HS-5 (cell line): ENCODE measurements at regions not wholly inside any gene's neighbourhood (a gene's known extent, or its start where the extent isn't known, plus 50 kb on each side); places are given as distances from the start of the nearest gene placed in this dataset.

Source experiments
- DNase-seq: peaks from one replicate; pipeline ENCODE4 v3.0.0-alpha.2; 2012; ENCODE audit warnings: low read depth

DNA sequence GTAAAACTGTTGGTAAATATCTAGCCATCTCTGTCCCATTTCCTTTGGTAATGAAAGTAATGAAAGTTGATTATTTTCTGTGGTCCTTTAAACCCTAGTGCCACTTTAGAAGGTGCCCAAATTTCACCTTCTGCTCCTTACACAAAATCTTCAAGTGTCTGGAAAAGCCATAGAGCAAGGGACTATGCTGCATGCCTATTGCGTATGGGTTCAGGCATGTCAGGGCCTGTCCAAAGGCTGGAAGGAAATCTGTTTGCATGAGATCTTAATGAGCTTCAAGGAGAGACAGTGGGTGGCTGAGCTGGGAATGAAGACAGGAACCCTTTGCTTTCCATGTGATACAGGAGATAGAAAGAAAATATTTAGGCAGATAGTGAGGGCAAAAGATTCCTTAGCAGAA lies 66.6 kb upstream of the CCN6 start:
- no peak for DNase-seq

- DNase-seq, result no peak
Observed at GRCh38 chr6:111988926-111989325, 65.0 kb upstream of the CCN6 start.

DNA sequence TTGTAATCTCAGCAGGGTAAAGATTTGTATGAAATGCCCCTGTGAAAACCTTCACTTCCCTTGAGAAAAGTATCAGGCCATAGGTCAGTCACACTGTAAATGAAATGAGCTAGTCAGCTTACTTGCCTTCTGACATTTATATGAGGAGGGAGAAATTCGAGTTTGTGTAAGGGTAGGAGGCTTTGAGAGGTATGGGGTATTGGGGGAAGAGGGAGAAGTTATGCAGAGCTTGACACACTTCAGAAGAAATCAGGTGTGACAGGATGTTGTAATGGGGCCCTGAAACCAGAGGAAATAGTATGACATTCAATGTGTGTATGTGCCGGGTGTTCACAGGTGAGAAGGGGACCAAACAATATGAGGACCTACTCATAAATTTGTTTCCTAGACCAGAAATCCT lies 64.2 kb upstream of the CCN6 start:
- no peak for DNase-seq

GRCh38 chr6:111990214-111990613 lies 63.7 kb upstream of the CCN6 start:
- no peak for DNase-seq

GRCh38 chr6:111992851-111993250 lies 61.1 kb upstream of the CCN6 start:
- DNase-seq, result no peak

DNA sequence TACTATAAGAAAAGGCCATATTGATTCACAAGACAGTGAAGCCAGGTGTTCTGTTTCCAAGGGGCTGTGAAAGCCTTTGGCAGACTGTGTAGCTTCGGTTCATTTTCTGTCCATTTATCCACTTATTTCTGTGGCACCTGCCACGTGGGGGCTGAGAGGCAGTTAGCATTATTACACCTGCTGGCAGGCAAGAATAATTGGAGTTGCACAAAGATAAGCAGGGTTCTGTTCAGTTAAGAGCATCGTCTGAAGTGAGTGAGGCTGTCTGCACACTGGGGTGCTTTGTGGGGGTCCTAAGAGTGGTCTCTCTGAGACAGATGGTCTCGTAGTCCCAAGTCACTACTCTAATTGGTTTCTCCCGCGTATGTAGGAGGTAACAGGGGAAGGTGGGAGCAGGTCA lies 60.6 kb upstream of the CCN6 start:
- DNase-seq, result no peak

GRCh38 chr6:111994791-111995190 lies 59.1 kb upstream of the CCN6 start:
- no peak for DNase-seq

DNA sequence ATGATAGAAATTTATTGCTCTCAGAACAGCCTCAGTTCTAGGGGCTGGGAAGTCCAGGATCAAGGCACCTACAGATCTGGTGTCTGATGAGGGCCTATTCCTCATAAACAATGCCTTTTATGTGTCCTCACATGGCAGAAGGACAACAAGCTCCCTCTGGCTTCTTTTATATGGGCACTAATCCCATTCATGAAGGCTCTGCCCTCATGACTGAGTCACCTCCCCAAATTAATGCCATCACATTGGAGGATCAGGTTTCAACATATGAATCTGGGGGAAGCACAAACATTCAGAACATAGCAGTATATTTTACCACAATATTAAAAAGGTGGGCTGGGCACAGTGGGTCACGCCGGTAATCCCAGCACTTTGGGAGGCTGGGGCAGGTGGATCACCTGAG lies 58.5 kb upstream of the CCN6 start:
- no peak for DNase-seq

GRCh38 chr6:111996144-111996865 lies 57.6 kb upstream of the CCN6 start:
- DNase-seq, result no peak

GRCh38 chr6:111997078-111997852 lies 56.6 kb upstream of the CCN6 start:
- no peak for DNase-seq

GRCh38 chr6:111997853-111998208 lies 56.1 kb upstream of the CCN6 start:
- no peak for DNase-seq

DNA sequence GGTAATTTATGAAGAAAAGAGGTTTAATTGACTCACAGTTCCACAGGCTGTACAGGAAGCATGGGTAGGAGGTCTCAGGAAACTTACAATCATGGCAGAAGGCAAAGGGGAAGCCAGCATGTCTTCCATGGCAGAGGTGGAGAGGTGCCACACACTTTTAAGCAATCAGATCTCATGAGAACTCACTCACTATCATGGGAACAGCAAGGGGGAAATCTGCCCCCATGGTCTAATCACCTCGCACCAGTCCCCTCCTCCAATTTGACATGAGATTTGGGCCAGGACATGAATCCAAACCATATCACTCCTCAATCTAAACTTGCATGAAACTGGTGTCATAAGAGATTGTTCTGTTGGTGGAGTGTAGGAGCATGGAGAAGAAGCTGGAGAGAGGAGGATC lies 51.6 kb upstream of the CCN6 start:
- DNase-seq, result no peak
